ENCODE measurements at regions not wholly inside any gene's neighbourhood (a gene's known extent, or its start where the extent isn't known, plus 50 kb on each side); places are given as distances from the start of the nearest gene placed in this dataset.

DNA sequence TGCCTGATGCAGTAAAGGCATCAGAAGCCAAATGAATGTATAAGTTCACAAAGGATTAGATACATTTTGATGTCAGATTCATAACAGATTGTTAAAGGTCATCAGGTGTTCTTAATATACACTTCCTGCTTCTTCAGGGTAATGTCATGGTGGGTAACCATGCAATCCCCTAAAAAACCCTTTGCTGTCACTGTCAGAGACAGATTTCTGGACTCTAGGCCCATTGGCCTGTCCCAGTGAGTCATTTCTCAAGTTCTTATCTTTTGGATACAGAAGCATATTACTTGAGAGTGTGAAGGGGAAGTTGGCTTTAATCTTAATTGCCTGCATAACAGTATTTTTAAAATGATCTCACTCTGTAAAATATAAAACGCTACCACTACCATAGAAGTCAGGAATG lies 895.6 kb upstream of the MAP3K7 start:
- TF ChIP-seq CTCF (IDR thresholded peaks at IDR 0.05) (no peak), POLR2A (IDR thresholded peaks at IDR 0.05) (no peak)
